ENCODE measurements at regions not wholly inside any gene's neighbourhood (a gene's known extent, or its start where the extent isn't known, plus 50 kb on each side); places are given as distances from the start of the nearest gene placed in this dataset.
A peak's percentile ranks its signal among the peaks of the same experiment; 100 is the strongest.
"Not testable (repeated sequence)": the region's sequence is repeated elsewhere in the genome, so short reads cannot be mapped to it uniquely, and the experiment has no call there.

DNA sequence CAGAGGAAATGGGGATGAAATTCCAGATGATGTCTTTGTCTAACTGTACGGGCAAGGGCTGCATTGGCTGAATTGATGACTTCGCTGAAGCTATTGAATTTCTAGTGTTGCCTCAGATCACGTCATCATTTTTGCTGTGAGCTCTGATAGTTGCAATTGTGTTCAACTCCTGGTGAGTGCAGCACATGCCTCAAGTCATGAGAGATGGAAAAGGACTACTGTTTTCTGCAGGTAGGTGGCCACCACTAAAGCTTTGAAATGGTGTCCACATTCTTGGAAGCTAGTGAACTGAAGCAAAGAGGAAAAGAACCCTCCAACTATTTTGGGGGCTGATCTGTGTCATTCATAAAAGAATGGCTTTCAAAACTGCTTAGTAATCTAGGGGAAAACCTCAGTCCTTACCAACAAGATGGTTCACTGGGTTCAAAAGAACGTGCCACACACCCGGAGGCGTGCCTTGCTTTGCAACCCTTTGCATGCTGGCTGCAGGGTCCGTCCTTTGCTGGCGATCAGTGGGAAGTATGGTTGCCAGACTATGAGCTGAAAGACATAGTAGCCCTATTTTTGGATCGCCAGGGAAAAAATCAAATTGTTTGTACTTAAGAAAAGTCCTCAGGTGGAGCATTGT is 88.1 kb upstream of the STOX2 start:
- DNase-seq = no peak

DNA sequence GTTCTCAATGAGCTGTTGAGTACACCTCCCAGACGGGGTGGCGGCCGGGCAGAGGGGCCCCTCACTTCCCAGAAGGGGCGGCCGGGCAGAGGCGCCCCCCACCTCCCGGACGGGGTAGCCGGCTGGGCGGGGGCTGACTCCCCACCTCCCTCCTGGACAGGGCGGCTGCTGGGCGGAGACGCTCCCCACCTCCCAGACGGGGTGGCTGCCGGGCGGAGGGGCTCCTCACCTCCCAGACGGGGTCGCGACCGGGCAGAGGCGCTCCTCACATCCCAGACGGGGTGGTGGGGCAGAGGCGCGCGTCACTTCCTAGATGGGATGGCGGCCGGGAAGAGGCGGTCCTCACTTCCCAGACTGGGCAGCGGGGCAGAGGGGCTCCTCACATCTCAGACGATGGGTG is 86.5 kb upstream of the STOX2 start:
- DNase-seq = not testable (repeated sequence)

DNA sequence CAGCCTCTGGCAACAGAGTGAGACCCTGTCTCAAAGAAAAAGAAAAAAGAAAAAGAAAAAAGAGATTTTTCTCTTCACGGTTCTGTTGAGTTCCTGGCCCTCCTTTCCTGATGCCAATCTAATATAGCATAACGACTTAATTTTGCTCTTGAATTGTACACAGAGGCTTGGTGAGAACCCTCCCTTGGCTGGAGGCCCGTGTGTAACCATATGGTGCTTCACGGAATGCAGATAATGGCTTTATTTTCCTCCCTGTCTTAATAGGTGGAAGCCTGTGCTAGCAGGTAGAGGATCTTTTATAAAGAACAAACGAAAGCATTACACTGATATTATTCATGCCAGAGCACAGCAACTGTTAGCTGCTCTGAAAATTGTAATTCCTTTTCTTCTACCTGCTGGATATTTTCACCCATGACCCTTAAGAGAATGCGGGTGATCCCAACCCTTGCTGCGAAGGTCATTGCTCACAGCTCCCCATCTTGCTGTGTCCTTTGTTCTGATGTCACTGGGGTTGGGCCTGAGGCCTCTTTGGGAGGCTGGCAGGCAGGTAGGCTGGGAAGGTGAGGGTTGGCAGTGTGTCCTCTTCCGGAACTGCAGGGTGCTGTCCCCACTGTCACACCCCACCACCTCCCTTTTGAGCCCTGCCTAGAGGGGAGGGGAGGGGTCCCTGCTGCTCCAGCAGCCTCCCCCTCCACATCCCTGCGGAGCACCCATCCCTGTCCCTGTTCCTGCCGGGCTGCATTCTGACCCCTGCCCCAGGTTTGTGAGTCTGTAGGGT is 83.8 kb upstream of the STOX2 start:
- no peak for DNase-seq

DNA sequence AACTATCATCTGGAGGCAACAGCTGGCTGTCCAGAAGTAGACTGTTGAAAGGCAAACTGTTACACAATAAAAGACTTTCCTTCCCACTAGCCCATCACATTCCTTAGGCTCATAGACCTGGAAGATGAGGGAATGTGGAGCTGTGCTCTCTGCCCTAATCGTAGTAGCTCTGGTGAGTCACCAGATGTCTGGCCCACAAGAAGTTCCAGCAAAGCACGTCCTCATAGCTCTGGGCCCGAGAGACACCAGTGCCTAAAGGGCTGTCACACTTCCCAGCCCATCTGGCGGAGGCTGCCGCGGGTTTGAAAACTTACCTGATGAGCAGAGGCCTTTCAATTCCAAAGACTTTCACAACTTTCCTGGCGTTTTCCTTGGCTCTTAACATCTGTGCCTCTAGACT is 81.7 kb upstream of the STOX2 start:
- no peak for DNase-seq

DNA sequence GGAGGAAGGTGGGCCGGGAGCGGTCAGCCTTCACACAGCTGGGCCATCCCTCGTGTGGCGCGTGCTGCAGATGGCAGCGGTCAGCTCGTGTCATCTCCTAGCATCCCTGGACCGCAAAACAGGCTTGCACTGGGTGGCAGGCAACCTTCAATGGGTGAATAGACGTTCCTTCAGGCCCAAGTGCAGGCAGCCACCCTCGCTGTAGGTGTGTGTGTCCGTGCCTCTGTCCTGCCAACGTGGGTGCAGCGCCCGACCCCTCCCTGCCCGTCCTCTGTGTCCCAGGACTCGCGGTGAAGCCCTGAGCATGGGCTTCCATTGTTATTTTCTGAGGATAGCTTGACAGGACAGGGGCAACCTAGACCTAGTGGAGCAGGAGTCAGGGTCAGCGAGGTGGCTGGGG is 79.8 kb upstream of the STOX2 start:
- no peak for DNase-seq

DNA sequence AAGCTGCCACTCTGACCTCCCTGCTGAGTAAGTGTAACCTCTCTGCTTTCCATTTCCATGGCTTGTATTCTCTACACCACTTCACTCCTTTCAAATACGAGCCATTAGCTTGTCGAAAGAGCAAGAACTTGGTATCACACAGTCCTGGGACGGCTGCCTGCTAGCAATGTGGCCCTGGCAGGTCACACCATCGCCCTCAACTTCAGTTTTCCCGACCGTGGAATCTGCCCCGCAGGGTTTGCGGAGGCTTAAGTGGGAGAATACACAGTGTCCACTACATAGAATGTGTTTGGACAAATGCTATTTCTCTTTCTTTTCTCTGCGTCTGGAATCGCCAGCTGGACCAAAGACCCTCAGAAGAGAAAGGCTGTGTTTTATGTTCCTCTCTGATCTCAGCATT is 78.6 kb upstream of the STOX2 start:
- no peak for DNase-seq

DNA sequence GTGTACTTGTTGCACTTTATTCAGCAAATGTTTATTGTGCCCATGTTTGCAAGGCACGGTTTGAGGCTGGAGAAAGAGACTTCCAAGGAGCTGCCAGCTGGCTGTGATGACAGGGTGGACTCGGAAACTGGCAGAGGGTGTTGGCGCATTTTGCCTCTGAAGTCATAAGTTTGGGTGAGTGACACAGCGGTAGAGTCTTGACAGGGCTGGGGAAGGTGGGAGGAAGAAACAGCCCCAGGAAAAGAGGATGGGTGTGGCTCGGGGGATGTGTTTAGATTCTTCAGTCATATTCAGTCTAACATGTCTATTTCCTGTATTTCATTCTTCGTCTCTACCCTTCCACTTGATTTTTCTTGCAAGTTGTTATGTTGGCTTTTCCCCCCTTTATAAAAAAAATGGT is 77.0 kb upstream of the STOX2 start:
- no peak for DNase-seq

DNA sequence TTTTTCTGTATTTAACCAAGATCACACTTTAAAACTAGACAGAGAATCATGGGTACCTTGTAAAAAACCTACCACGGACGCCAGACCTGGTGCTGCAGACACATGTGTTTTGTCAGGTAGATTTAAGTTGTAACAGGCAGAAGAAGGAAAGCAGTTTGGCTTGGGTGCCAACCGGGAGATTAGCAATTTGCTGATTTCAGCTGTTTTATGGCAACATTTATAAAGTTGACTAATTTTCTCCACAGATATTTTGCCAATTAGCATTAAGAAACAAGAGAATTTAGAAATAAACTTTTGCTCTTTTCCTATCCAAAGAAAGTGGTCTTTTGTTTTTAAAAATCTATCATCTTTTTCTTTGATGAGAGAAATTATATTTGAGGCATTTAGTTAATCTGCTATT is 76.3 kb upstream of the STOX2 start:
- DNase-seq = no peak

DNA sequence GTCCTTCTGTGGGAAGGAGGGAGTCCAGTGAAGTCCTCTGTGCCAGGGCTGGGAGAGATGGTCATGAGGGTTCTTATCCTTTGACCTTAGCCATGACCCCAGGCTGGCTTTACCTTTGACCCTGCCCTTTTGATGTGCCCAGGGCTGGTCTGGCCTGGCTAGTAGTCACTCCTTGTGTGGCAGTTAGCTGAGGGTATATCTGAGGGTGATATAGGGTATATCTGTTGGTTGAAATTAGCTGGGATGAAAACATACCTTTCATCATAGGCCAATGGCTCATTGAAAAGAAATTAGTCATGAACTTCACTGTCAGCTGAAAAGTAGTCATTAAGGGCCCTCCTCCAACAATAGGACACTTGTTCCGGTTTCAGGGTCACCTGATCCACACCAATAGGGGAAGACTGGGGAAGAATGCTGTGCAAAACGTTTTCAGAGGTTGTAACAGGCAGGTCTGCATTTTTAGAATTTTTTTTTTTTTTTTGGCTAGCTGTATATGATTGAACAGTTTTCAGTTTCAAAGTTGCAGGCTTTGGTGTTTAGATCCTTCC is 74.6 kb upstream of the STOX2 start:
- DNase-seq = no peak

DNA sequence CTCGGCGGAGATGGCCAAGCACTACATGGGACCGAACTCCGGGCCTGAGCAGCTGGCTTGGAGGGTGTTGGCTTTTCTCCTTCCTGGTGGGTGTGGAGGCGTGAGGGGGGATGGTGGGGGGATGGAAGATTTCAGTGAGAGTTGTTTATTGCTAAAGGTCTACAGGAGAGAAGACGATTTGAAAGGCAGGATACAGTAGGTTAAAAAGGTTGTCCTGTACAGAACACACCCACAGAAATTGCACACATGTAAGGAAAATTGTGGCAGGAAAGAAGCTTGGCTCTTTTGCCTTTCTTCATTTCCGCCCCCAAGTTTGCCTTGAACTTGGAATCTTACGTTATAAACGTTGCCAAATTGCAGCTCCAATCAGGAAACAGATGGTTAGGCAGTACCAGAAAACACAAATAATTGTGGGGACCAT is 74.1 kb upstream of the STOX2 start:
- no peak for DNase-seq

DNA sequence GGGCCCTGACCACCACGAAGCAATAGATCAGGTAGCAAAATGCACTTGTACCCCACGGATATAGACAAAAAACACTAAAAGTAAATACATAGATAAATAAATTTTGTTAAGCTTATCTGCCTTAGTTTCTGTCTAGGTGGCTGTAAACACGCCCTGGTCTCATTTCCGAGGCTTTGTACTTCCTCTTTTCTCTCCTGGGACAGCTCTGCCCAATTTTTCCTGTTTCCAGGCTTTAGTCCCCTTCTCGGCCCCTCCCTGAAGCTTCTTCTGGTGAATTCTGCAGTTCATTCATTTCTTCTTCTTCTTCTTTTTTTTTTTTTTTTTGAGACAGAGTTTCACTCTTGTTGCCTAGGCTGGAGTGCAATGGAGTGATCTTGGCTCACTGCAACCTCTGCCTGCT is 73.4 kb upstream of the STOX2 start:
- no peak for DNase-seq

DNA sequence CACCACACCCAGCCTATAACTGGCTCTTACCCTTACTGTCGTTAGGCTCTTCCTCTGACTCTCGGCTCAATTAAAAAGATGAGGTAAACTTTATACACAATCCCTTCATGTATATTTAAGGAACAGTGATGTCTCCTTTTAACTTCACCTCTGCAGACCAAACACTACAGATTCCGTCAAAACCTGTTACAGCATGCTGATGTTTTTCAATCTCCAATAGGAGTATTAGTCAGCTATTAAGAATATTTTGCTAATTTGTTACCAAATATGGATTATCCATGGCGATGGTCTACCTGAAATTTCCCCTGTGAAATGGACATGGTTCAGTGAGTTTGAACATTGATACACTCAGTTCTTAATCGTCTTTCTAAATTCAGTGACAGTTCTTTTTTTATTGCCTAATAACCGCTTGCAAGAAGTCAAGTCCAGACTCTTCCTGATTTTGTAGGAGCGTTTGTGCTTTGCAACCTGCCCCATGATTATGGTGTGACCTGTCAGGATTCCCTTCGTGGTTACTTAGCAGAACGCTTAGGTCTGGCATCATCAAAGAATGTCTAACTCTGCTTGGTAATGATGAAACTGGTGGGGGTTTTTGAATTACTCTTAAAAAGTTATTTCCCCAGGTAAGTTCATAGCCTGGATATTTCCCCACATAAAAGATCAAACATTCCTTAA is 72.2 kb upstream of the STOX2 start:
- no peak for DNase-seq

DNA sequence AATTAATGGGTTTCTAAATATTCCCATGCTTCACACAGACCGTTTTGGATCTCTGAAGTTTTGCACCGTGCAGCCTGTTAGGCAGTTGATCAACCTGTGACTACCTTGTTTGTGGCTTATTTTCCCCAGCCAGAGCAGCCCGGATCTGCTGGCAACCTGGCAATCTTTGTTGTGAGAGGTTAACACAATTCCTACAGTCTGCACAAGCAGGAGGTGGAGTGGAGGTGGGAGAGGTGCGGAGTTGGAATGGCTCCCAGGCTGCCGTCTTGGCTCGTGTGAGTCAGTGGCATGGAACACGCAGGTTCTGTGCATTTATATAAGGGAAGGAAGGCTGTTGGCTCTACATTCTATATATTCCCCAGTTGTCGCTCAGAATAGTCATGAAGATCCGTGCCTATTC is 70.9 kb upstream of the STOX2 start:
- DNase-seq = no peak

DNA sequence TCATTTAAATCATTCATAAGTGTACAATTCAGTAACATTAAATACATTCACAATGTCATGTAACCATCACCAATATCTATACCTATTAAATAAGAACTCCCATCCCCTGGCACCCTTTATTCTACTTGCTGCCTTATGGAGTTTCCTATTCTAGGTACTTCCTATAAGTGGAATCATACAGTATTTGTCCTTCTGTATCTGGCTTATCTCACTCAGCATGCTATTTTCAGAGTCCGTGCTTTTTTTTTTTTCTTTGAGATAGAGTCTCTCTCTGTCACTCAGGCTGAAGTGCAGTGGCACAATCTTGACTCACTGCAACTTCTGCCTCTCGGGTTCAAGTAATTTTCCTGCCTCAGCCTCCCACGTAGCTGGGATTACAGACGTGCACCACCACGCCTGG is 67.9 kb upstream of the STOX2 start:
- DNase-seq = no peak

DNA sequence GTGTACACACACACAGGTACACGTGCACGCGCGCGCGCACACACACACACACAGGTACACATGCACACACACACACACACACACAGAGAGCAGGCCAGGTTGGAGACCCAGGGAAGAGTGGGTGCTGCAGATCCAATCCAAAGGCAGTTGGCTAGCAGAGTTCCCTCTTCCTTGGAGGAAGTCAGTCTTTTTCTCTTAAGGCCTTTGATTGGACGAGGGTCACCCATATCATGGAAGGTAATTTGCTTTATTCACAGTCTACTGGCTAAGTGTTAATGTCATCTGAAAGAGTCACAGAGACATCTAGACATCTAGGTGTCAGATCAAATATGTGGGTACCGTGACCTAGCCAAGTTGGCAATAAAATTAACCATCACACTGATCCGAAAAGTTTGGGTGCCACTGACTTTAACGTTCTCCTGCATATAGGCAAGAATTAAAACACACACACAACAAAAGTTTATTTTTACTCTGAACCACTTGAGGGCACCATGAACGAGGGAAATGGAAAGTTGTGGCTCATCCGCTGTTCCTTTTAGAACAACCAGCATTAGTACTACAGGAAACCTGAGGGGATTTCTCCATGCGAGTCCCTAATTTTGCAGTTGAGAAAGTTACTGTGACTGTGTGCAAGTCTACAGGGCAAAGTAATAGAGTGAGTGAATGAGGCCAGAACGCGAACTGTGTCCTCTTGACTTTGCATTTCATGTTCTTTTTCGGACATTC is 66.0 kb upstream of the STOX2 start:
- no peak for DNase-seq

DNA sequence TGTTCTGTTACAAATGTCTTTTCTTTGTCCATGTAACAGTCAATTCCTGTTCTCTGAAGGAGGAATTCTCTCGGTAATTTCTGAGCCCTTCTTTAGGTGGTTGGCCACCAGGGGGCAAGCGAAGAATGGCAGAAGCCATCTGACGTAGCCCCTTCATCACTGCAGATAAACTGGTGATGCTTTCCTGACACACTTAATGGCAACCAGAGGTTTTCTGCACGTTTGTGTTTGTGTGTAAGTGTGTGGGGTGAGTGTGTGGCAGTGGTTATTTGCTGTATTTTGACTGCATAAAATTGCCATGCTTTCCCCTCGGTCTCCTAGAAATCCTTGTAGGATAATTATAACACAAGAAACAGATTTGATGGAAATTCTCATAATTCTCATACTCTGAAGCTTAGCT is 64.8 kb upstream of the STOX2 start:
- DNase-seq = peak; percentile 33

DNA sequence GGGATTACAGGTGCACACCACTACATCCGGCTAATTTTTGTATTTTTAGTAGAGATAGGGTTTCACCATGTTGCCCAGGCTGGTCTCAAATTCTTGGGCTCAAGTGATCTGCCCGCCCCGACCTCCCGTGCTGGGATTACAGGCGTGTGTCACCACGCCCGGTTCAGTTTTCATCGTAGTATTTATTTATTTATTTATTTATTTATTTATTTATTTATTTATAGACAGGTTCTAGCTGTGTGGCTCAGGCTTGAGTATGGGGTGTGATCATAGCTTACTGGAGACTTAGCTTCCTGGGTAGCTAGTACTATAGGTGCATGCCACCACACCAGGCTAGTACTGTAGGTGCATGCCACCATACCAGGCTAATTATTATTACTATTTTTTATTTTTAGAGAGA is 64.1 kb upstream of the STOX2 start:
- DNase-seq = no peak

DNA sequence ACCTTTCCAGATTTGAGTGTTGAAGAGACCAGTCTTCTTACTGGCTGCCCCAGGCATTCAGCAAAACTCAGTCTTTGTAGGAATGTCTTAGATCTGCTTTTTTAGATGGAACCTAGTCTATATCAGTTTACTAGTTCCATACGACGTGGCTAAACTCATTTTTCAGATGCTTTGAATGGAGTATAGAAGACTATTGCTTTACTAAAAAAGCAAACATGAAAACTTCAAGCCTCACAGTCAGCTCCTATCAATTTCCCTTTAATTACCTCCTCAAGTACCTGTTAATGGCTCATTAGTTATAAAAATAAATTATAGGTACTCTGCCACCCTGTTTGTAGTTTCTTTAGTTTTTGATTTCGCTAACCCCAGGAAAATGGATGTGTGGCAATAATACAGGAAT is 63.0 kb upstream of the STOX2 start:
- no peak for DNase-seq

DNA sequence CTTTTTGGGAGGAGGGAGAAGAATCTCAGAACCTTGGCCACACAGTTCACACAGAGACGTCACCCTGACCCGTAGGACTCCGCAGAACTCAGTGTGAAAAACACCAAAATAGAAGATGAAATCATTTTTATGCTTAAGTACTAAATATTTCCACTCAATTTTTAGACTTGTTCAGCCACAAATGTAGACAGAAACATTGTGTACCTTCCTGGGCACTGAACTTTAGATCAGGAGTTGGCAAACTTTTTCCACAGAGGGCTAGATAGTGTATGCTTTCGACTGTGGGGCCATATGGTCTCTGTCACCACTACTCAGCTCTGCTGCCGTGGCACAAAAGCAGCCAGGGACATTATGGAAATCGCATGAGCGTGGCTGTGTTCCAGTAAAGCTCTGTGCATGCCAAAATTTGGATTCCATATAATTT is 61.8 kb upstream of the STOX2 start:
- DNase-seq = no peak

DNA sequence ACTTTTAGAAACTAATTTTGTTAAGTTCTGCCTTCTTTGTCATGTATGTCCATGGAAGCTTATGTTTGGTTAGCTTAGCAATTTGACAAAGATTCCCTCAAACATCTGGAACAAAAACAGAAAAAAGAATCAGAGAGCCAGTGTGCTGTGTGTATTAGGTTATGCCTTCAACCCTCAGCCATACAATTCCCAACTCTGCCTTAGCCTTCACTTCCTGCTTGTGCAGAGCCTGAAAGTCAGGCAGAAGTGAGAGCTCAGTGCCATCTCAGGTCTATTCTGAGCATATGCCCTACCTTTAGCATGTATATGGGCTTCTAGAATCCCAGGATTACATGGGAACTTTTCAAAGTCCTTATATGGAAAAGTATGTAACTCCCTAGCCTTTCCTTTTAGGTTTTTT is 58.2 kb upstream of the STOX2 start:
- no peak for DNase-seq

DNA sequence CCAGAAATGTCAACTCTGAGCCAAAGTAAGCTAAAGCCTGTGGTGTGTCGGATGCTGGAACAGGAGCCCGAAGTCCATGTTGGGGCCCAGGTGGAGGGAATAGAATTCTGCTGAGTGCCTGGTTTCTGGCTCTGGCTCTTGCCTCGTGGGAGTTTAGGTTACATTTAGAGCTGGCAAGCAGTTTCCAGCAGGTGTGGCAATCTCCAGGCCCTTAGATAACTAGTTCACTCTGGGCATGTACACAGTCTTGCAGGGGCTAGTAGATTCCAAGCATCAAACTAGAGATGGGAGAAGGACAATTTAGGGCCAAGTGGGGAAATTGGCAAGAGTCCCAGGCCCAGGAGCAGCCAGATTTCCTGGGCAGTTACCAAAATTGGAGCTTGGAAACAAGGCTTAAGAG is 56.3 kb upstream of the STOX2 start:
- no peak for DNase-seq

DNA sequence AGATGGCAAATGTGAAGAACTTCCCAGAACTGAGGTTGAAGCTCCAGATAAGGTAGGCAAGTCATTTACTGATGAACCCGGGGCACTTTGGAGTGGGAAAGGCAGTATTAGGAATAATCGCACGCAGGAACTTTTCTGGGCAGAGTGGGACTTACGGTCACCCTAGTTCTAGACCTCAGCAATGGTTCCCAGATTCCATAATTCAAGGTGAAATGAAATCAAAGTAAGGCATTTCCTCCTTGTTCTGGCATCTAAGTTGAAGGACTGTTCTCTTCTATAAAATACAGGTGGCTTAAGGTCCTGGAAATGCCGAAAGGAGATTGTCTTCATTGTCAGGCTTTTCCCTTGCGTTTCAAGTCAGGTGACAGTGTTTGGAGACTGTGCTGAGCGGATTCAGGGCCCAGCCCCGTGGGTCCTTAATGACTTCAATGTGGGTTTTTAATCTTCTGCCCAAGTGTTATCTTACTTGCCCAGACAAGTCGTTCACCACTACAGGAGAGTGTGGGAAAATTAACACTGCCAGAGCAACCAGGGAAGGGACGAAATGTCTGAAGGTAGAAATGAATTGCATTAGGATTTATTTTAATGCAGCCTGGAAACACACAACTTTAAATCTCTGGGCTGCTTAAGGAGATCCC is 52.1 kb upstream of the STOX2 start:
- DNase-seq = no peak

DNA sequence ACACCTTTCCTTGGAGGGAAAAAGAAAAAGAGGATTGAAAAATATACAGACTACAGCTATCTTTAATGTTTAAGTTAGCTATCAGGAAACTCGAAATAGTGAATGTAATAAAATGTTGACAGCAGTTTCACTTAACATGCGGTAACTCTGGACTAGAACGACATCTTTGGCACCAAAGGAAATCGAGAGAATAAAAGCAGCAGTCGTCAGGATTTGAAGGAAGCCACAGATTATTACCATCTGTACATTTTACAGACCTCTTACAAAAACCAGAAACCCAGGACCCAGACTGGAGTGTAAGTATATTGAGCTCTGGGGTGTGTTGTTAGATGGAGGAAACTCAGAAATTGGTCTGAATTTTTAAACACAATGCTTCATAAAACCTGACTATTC is 51.6 kb upstream of the STOX2 start:
- DNase-seq = no peak
